ENCODE measurements at regions not wholly inside any gene's neighbourhood (a gene's known extent, or its start where the extent isn't known, plus 50 kb on each side); places are given as distances from the start of the nearest gene placed in this dataset.

DNA sequence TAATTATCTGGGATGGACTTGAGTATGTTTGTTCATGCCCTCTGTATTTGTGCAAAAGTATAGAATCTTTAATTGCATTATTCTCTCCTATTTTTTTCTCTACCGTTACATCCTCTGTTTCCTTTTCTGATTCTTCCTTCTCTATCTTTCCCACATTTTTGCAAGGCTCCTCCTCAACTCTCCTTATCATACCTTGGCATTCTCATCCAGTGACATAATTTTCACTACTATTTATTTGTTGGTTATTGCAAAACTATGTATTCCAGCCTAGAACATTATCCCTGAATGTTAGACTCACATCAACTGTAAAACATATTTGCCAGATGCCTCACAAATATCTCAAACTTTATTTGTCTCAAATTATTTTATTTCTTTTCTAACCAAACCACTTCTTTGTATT is 381.9 kb downstream of the COL11A1 start:
- TF ChIP-seq YY1 (IDR thresholded peaks at IDR 0.05; ENCODE audit: insufficient read depth, insufficient read length) (no peak), ZNF274 (IDR thresholded peaks at IDR 0.05; ENCODE audit: low read depth, low read length) (no peak), SUZ12 (IDR thresholded peaks at IDR 0.05; ENCODE audit: extremely low read depth, insufficient read depth, insufficient read length) (no peak)
